Loucy (cell line): ENCODE measurements at regions not wholly inside any gene's neighbourhood (a gene's known extent, or its start where the extent isn't known, plus 50 kb on each side); places are given as distances from the start of the nearest gene placed in this dataset.

Experiments used
- H2AFZ ChIP-seq: fragments of 200-600 bp; sonication (generic); 2 replicates; pipeline ENCODE4 v1.6.0; 2016; ENCODE audit warnings: antibody characterized with exemption, mild to moderate bottlenecking, low read length, moderate library complexity
- H3F3A ChIP-seq: fragments of 200-600 bp; 2 replicates; pipeline ENCODE4 v1.6.0; 2016; ENCODE audit warnings: antibody characterized with exemption, low read depth, mild to moderate bottlenecking
- H3K27me3 ChIP-seq: fragments of 200-600 bp; sonication (generic); 2 replicates; pipeline ENCODE4 v1.6.1; 2014; ENCODE audit warnings: low read length, mild to moderate bottlenecking; ENCODE audit not compliant: insufficient read depth, poor library complexity, severe bottlenecking
- H3K36me3 ChIP-seq: fragments of 200-600 bp; sonication (generic); 2 replicates; pipeline ENCODE4 v1.6.1; 2016; ENCODE audit warnings: low read length; ENCODE audit not compliant: insufficient read depth
- H3K4me1 ChIP-seq: fragments of 200-600 bp; sonication (generic); 2 replicates; pipeline ENCODE4 v1.5.1; 2014; ENCODE audit warnings: low read length, mild to moderate bottlenecking; ENCODE audit not compliant: insufficient read depth, poor library complexity, severe bottlenecking
- H3K4me2 ChIP-seq: fragments of 200-600 bp; sonication (generic); 2 replicates; pipeline ENCODE4 v1.6.0; 2014; ENCODE audit warnings: antibody characterized with exemption, low read length, low read depth, mild to moderate bottlenecking; ENCODE audit not compliant: poor library complexity, severe bottlenecking
- H3K4me3 ChIP-seq: fragments of 200-600 bp; sonication (generic); 2 replicates; pipeline ENCODE4 v1.5.1; 2014; ENCODE audit warnings: low read length, mild to moderate bottlenecking, mixed read lengths; ENCODE audit not compliant: poor library complexity, severe bottlenecking
- H3K79me2 ChIP-seq: fragments of 200-600 bp; sonication (generic); 2 replicates; pipeline ENCODE4 v1.6.1; 2014; ENCODE audit warnings: low read length; ENCODE audit not compliant: insufficient read depth
- H3K9ac ChIP-seq: fragments of 200-600 bp; sonication (generic); 2 replicates; pipeline ENCODE4 v1.6.0; 2014; ENCODE audit warnings: mild to moderate bottlenecking, low read depth, low read length, moderate library complexity; ENCODE audit not compliant: poor library complexity, severe bottlenecking
- H3K9me2 ChIP-seq: fragments of 200-600 bp; sonication (generic); replicated peaks from 2 replicates; pipeline ENCODE4 v1.6.1; 2016; ENCODE audit warnings: low read depth, low read length, mixed read lengths
- H3K9me3 ChIP-seq: fragments of 200-600 bp; sonication (generic); 2 replicates; pipeline ENCODE4 v1.6.1; 2014; ENCODE audit warnings: mild to moderate bottlenecking, antibody characterized with exemption, low read length, low read depth; ENCODE audit not compliant: insufficient read depth
- H4K20me1 ChIP-seq: fragments of 200-600 bp; sonication (generic); 2 replicates; pipeline ENCODE4 v1.6.0; 2014; ENCODE audit warnings: antibody characterized with exemption, low read length, mild to moderate bottlenecking; ENCODE audit not compliant: insufficient read depth, poor library complexity, severe bottlenecking
- EZH2phosphoT487 ChIP-seq: fragments of 200-600 bp; IDR thresholded peaks from 2 replicates; pipeline ENCODE4 v1.6.1; 2018; ENCODE audit warnings: antibody characterized with exemption, mild to moderate bottlenecking, moderate library complexity, borderline replicate concordance
- TF ChIP-seq, protein P1 (sequence below): fragments of 200-600 bp; sonication (generic); conservative IDR thresholded peaks from 2 replicates; pipeline ENCODE4 v1.5.1; 2014; ENCODE audit warnings: mild to moderate bottlenecking, antibody characterized with exemption, low read length

DNA sequence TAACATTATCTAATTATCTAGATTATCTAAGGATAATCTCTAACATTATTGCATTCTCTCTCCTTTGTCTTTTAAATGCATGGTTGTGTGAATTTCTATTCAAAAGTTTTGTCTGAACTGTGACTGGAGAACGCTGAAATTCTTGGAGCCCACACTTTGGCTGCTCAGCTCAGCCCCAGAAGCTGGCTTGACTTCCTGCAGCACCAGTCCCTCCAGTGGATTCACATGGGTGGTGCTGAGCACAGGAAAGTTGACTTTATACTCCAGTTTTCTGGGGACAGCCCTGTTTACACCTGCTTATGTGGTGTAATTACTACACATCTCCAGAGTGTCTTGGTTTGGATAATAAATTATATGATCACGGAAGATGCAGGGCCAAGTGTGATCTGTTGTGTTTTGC lies 255.1 kb upstream of the NOX3 start:
- H3K79me2 ChIP-seq: no peaks in the 10 kb centered on the region
- no peak overlapping the region for H3K4me3 ChIP-seq
- H3K27me3 ChIP-seq: no peaks in the 10 kb centered on the region
- H3K9me2 ChIP-seq: no peaks in the 10 kb centered on the region
- H3F3A ChIP-seq: no peaks in the 10 kb centered on the region
- no peaks in the 10 kb centered on the region for H4K20me1 ChIP-seq
- no peaks in the 10 kb centered on the region for H3K36me3 ChIP-seq
- no peaks in the 10 kb centered on the region for H3K9me3 ChIP-seq
- TF ChIP-seq, protein P1, sequence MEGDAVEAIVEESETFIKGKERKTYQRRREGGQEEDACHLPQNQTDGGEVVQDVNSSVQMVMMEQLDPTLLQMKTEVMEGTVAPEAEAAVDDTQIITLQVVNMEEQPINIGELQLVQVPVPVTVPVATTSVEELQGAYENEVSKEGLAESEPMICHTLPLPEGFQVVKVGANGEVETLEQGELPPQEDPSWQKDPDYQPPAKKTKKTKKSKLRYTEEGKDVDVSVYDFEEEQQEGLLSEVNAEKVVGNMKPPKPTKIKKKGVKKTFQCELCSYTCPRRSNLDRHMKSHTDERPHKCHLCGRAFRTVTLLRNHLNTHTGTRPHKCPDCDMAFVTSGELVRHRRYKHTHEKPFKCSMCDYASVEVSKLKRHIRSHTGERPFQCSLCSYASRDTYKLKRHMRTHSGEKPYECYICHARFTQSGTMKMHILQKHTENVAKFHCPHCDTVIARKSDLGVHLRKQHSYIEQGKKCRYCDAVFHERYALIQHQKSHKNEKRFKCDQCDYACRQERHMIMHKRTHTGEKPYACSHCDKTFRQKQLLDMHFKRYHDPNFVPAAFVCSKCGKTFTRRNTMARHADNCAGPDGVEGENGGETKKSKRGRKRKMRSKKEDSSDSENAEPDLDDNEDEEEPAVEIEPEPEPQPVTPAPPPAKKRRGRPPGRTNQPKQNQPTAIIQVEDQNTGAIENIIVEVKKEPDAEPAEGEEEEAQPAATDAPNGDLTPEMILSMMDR: no peak
- no peak for TF ChIP-seq EZH2phosphoT487
- H3K4me2 ChIP-seq: no peak overlapping the region
- no peaks in the 10 kb centered on the region for H3K4me1 ChIP-seq
- no peak overlapping the region for H2AFZ ChIP-seq
- H3K9ac ChIP-seq: no peak overlapping the region

DNA sequence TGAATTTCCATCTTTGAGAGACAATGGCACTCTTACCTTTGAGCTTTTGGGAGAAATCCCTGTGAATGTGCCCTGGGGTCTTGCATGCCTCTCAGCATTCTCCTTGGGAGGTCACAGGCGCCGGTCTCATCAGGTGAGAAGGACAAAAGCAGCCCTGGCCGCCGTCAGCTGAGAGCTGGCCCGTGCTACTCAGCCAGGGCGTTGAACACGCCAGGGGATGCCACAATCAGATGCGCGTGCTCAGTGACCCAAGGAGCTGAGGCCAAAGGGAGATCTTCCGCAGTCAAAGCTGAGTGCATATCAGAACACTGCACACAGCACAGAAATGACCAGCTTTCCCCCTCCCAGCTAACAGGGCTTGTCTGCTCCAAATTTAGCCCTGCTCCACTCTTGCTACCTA lies 253.6 kb upstream of the NOX3 start:
- TF ChIP-seq, protein P1: no peak
- TF ChIP-seq EZH2phosphoT487: no peak
- no peak overlapping the region for H3K4me3 ChIP-seq
- no peak overlapping the region for H2AFZ ChIP-seq
- no peaks in the 10 kb centered on the region for H3K36me3 ChIP-seq
- no peaks in the 10 kb centered on the region for H3K27me3 ChIP-seq
- H4K20me1 ChIP-seq: no peaks in the 10 kb centered on the region
- H3K79me2 ChIP-seq: no peaks in the 10 kb centered on the region
- H3K4me2 ChIP-seq: no peak overlapping the region
- H3F3A ChIP-seq: no peaks in the 10 kb centered on the region
- no peaks in the 10 kb centered on the region for H3K9me3 ChIP-seq
- no peaks in the 10 kb centered on the region for H3K9me2 ChIP-seq
- no peaks in the 10 kb centered on the region for H3K4me1 ChIP-seq
- H3K9ac ChIP-seq: no peak overlapping the region

DNA sequence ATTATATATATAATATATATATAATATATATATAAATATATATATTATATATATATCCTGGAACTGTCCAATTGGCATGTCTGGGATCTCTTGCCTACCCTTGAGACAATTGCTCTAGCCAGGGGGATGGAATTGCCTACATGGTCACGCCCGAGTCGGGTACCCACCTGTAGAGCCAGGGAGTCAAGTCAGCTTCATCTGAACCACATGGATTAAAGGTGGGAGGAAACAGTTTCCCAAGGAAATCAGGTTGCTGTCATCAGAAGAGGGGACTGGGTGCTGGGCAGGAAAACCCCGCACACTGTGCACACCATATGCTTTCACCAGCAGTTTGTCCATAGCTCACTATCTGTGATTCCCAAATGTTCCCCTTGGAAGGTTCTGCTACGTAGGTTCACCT lies 252.5 kb upstream of the NOX3 start:
- no peak overlapping the region for H3K9ac ChIP-seq
- no peaks in the 10 kb centered on the region for H3K4me1 ChIP-seq
- H2AFZ ChIP-seq: no peak overlapping the region
- H3K27me3 ChIP-seq: no peaks in the 10 kb centered on the region
- H3K4me3 ChIP-seq: no peak overlapping the region
- H3F3A ChIP-seq: no peaks in the 10 kb centered on the region
- TF ChIP-seq, protein P1: no peak
- no peaks in the 10 kb centered on the region for H3K79me2 ChIP-seq
- no peaks in the 10 kb centered on the region for H4K20me1 ChIP-seq
- no peaks in the 10 kb centered on the region for H3K36me3 ChIP-seq
- H3K9me2 ChIP-seq: no peaks in the 10 kb centered on the region
- H3K4me2 ChIP-seq: no peak overlapping the region
- H3K9me3 ChIP-seq: no peaks in the 10 kb centered on the region
